ENCODE measurements at regions not wholly inside any gene's neighbourhood (a gene's known extent, or its start where the extent isn't known, plus 50 kb on each side); places are given as distances from the start of the nearest gene placed in this dataset.

GRCh38 chr2:173762864-173763263 is 202.3 kb downstream of the SP3 start:
- DNase-seq (ENCODE audit: low read depth in 1 of 2, low spot score in 1 of 2) (no peak), ATAC-seq (no peak), FAIRE-seq (no peak)
- H3K4me2 ChIP-seq: no peak overlapping the region
- no peak overlapping the region for H3K4me3 ChIP-seq
- ChIA-PET CTCF (interaction anchor here (0.7 to 1.7 kb wide), 4 partner anchors 13 to 360 kb away, joined by 3 to 7 read pairs (median 4); no protein-coding TSS in a partner anchor), POLR2A (no interaction called here)
- 86% methylated on average over 2 of the region's 2 CpGs for WGBS (ENCODE audit: missing lambda C conversion rate)
- TF ChIP-seq ZNF302 (CRISPR knock-in tag; IDR thresholded peaks at IDR 0.05): no peak
- no peak for TF ChIP-seq TFCP2L1 (CRISPR knock-in tag; IDR thresholded peaks at IDR 0.05)
- TF ChIP-seq ZFP36 (IDR thresholded peaks at IDR 0.05; ENCODE audit: borderline replicate concordance, partially characterized antibody): no peak
- no peak for TF ChIP-seq ATOH8 (CRISPR knock-in tag; IDR thresholded peaks at IDR 0.05; ENCODE audit: low read depth)
- TF ChIP-seq NFE2L2 (conservative IDR thresholded peaks at IDR 0.05; ENCODE audit: low read length): no peak
- H3K4me1 ChIP-seq: no peaks in the 10 kb centered on the region
- no peak overlapping the region for H3K27ac ChIP-seq
- H3K9me3 ChIP-seq: no peaks in the 10 kb centered on the region

- Histone ChIP-seq H3K27ac (no peak overlapping the region), H3K4me2 (no peak overlapping the region), H3K4me1 (no peaks in the 10 kb centered on the region), H3K4me3 (no peak overlapping the region), H3K9me3 (no peaks in the 10 kb centered on the region)
- POLR2A ChIA-PET: no interaction called here
- WGBS (ENCODE audit: missing lambda C conversion rate): 88% methylated on average over 1 of the region's 1 CpG
- CTCF ChIA-PET: interaction anchor here (1.0 to 1.6 kb wide), 3 partner anchors 14 to 831 kb away, joined by 3 to 7 read pairs (median 4); no protein-coding TSS in a partner anchor
- no peak for ATAC-seq
- TF ChIP-seq RARB (CRISPR knock-in tag; IDR thresholded peaks at IDR 0.05) (no peak), NPAS2 (CRISPR knock-in tag; IDR thresholded peaks at IDR 0.05; ENCODE audit: borderline replicate concordance) (no peak), CHD4 (IDR thresholded peaks at IDR 0.05; ENCODE audit: borderline replicate concordance) (no peak)
- no peak for FAIRE-seq
- no peak for DNase-seq (ENCODE audit: low read depth in 1 of 2, low spot score in 1 of 2)
Measured at GRCh38 chr2:173763641-173764040, 201.5 kb downstream of the SP3 start.

- H3K27ac ChIP-seq: no peak overlapping the region
- H3K9me3 ChIP-seq: no peaks in the 10 kb centered on the region
- 79% methylated on average over 6 of the region's 6 CpGs for WGBS (ENCODE audit: missing lambda C conversion rate)
- no peak overlapping the region for H3K4me2 ChIP-seq
- FAIRE-seq (no peak), DNase-seq (ENCODE audit: low read depth in 1 of 2, low spot score in 1 of 2) (no peak), ATAC-seq (no peak)
- ChIA-PET CTCF (interaction anchor here (1.0 to 1.6 kb wide), 2 partner anchors 17 to 832 kb away, joined by 3 to 4 read pairs; no protein-coding TSS in a partner anchor), POLR2A (no interaction called here)
- no peaks in the 10 kb centered on the region for H3K4me1 ChIP-seq
- no peak overlapping the region for H3K4me3 ChIP-seq
- no peak for TF ChIP-seq KDM5A (IDR thresholded peaks at IDR 0.05)
- TF ChIP-seq KDM1A (IDR thresholded peaks at IDR 0.05; ENCODE audit: low read depth): no peak
- TF ChIP-seq ZC3H11A (IDR thresholded peaks at IDR 0.05): no peak
- TF ChIP-seq CTCF (IDR thresholded peaks at IDR 0.05): no peak
- TF ChIP-seq HMGXB4 (CRISPR knock-in tag; IDR thresholded peaks at IDR 0.05; ENCODE audit: borderline replicate concordance): no peak
- TF ChIP-seq CBX8 (IDR thresholded peaks at IDR 0.05): no peak
- no peak for TF ChIP-seq PBX3 (IDR thresholded peaks at IDR 0.05)
- TF ChIP-seq EHF (CRISPR knock-in tag; IDR thresholded peaks at IDR 0.05): no peak
- TF ChIP-seq TFCP2L1 (CRISPR knock-in tag; IDR thresholded peaks at IDR 0.05): no peak
- TF ChIP-seq CBX2 (IDR thresholded peaks at IDR 0.05; ENCODE audit: borderline replicate concordance, low read depth): no peak
- no peak for TF ChIP-seq RFX5 (IDR thresholded peaks at IDR 0.05)
- no peak for TF ChIP-seq NPAS2 (CRISPR knock-in tag; IDR thresholded peaks at IDR 0.05; ENCODE audit: borderline replicate concordance)
Measured at GRCh38 chr2:173764094-173764493, 201.1 kb downstream of the SP3 start.

Data from A549 (cell line).